A549 (cell line): ENCODE measurements at regions not wholly inside any gene's neighbourhood (a gene's known extent, or its start where the extent isn't known, plus 50 kb on each side); places are given as distances from the start of the nearest gene placed in this dataset.

Experiments
- ATAC-seq, 2 experiments: fragments of 200-7000 bp in 1 of 2; fragments of >200 bp in 1 of 2; cut with Nextera tagmentation in 1 of 2; cut with Tn5 transposase in 1 of 2; 3 replicates each; pipeline versions ENCODE4 v1.8.0 to v1.9.1; 2018 to 2020; ENCODE audit warnings: mild to moderate bottlenecking in 1 of 2, moderate library complexity in 1 of 2
- CTCF ChIA-PET: fragments of 300-600 bp; sonication (Branson Sonifier 250); formaldehyde crosslinking; extraction: SDS; loops from one replicate; lab custom pipeline; 2021; ENCODE audit warnings: antibody characterized with exemption, inconsistent platforms; lab: Yijun Ruan, JAX
- POLR2A ChIA-PET: fragments of 350-600 bp; formaldehyde crosslinking; extraction: SDS; loops from one replicate; lab custom pipeline; 2021; ENCODE audit warnings: antibody characterized with exemption, inconsistent platforms; lab: Yijun Ruan, JAX
- DNase-seq, 2 experiments: peaks; one replicate each; pipeline versions ENCODE4 v3.0.0 to v3.0.0-alpha.2; 2011 to 2016; ENCODE audit warnings: low read depth in 1 of 2, low spot score in 1 of 2
- FAIRE-seq: peaks from 2 replicates; lab custom pipeline; 2011; peaks lifted over from hg19 to GRCh38; lab: Jason Lieb, UNC
- H3K27ac ChIP-seq, 2 experiments: fragments of >200 bp; sonication (Bioruptor Twin); formaldehyde crosslinking; 3 replicates each; pipeline ENCODE4 v1.5.1; 2016 to 2017
- H3K4me1 ChIP-seq: fragments of >200 bp; sonication (Bioruptor Twin); formaldehyde crosslinking; 3 replicates; pipeline ENCODE4 v1.6.1; 2016
- H3K4me2 ChIP-seq: fragments of >200 bp; sonication (Bioruptor Twin); formaldehyde crosslinking; 3 replicates; pipeline ENCODE4 v1.6.1; 2016
- H3K4me3 ChIP-seq: fragments of >200 bp; sonication (Bioruptor Twin); formaldehyde crosslinking; 3 replicates; pipeline ENCODE4 v1.5.1; 2016
- H3K9me3 ChIP-seq: fragments of >200 bp; sonication (Bioruptor Twin); formaldehyde crosslinking; 3 replicates; pipeline ENCODE4 v1.6.1; 2016
- ATOH8 ChIP-seq: fragments of 250-450 bp; sonication (Bioruptor Pico); IDR thresholded peaks from 2 replicates; pipeline ENCODE4 v1.5.0; 2020; ENCODE audit warnings: low read depth, mild to moderate bottlenecking, moderate library complexity
- BHLHE40 ChIP-seq: IDR thresholded peaks from 2 replicates; pipeline ENCODE4 v1.6.1; 2012; ENCODE audit warnings: low read depth, low read length, inconsistent platforms
- CBX2 ChIP-seq: fragments of 200-600 bp; sonication (generic); IDR thresholded peaks from 2 replicates; pipeline ENCODE4 v1.6.1; 2016; ENCODE audit warnings: low read depth, mild to moderate bottlenecking, borderline replicate concordance
- CHD4 ChIP-seq: fragments of 200-600 bp; sonication (generic); IDR thresholded peaks from 2 replicates; pipeline ENCODE4 v1.6.1; 2016; ENCODE audit warnings: antibody characterized with exemption, mild to moderate bottlenecking, borderline replicate concordance
- CTCF ChIP-seq: fragments of >200 bp; sonication (Bioruptor Twin); formaldehyde crosslinking; IDR thresholded peaks from 3 replicates; pipeline ENCODE4 v1.5.1; 2016
- FOSB ChIP-seq: fragments of 250-450 bp; sonication (Bioruptor Pico); IDR thresholded peaks from 2 replicates; pipeline ENCODE4 v1.5.0; 2020; ENCODE audit warnings: mild to moderate bottlenecking, moderate library complexity
- FOSL2 ChIP-seq, 2 experiments: fragments of 450-650 bp in 1 of 2; fragments of >200 bp in 1 of 2; sonication (Bioruptor Twin) in 1 of 2; formaldehyde crosslinking; IDR thresholded peaks; 2 replicates each; pipeline versions ENCODE4 v1.5.0 to v1.6.1; 2016 to 2020; ENCODE audit warnings: mild to moderate bottlenecking in 1 of 2, moderate library complexity in 1 of 2
- FOXS1 ChIP-seq: fragments of 250-450 bp; sonication (Bioruptor Pico); IDR thresholded peaks from 2 replicates; pipeline ENCODE4 v1.5.0; 2020; ENCODE audit warnings: mild to moderate bottlenecking, moderate library complexity
- GATA3 ChIP-seq: IDR thresholded peaks from 2 replicates; pipeline ENCODE4 v1.6.1; 2012; ENCODE audit warnings: borderline replicate concordance
- HEYL ChIP-seq: fragments of 250-450 bp; sonication (Bioruptor Pico); IDR thresholded peaks from 2 replicates; pipeline ENCODE4 v1.8.0; 2021; ENCODE audit warnings: mild to moderate bottlenecking, moderate library complexity
- HOXA7 ChIP-seq: fragments of 250-450 bp; sonication (Bioruptor Pico); IDR thresholded peaks from 2 replicates; pipeline ENCODE4 v1.5.0; 2020; ENCODE audit warnings: mild to moderate bottlenecking, moderate library complexity
- HOXB13 ChIP-seq: fragments of 250-450 bp; sonication (Bioruptor Pico); IDR thresholded peaks from 2 replicates; pipeline ENCODE4 v1.5.0; 2020; ENCODE audit warnings: low read depth, mild to moderate bottlenecking, moderate library complexity
- JUN ChIP-seq, 2 experiments: fragments of >200 bp; sonication (Bioruptor Twin); formaldehyde crosslinking; IDR thresholded peaks; 2 replicates in 1 of 2; 3 replicates in 1 of 2; pipeline ENCODE4 v1.6.1; 2016 to 2017
- MAFK ChIP-seq: fragments of 450-650 bp; IDR thresholded peaks from 2 replicates; pipeline ENCODE4 v1.6.1; 2014; ENCODE audit not compliant: partially characterized antibody
- POLR2A ChIP-seq: IDR thresholded peaks from 2 replicates; pipeline ENCODE4 v1.6.1; 2012; ENCODE audit warnings: mild to moderate bottlenecking, low read length
- POLR2AphosphoS2 ChIP-seq: conservative IDR thresholded peaks from 2 replicates; pipeline ENCODE4 v1.6.1; 2012; ENCODE audit warnings: low read length, improper control_type of control experiment, inconsistent platforms
- RARB ChIP-seq: fragments of 250-450 bp; sonication (Bioruptor Pico); IDR thresholded peaks from 2 replicates; pipeline ENCODE4 v1.8.0; 2021; ENCODE audit warnings: mild to moderate bottlenecking, moderate library complexity
- RCOR1 ChIP-seq: fragments of 150-350 bp; IDR thresholded peaks from 2 replicates; pipeline ENCODE4 v1.6.1; 2014; ENCODE audit warnings: antibody characterized with exemption, low read length, low read depth
- RNF2 ChIP-seq: fragments of 200-600 bp; sonication (generic); IDR thresholded peaks from 2 replicates; pipeline ENCODE4 v1.6.1; 2016; ENCODE audit warnings: low read depth, mild to moderate bottlenecking, antibody characterized with exemption, moderate library complexity, borderline replicate concordance
- USF2 ChIP-seq: fragments of 450-650 bp; IDR thresholded peaks from 2 replicates; pipeline ENCODE4 v1.6.1; 2014; ENCODE audit warnings: antibody characterized with exemption
- ZC3H11A ChIP-seq: fragments of 450-650 bp; IDR thresholded peaks from 2 replicates; pipeline ENCODE4 v1.6.1; 2014; ENCODE audit warnings: antibody characterized with exemption, mild to moderate bottlenecking
- ZFP36 ChIP-seq: fragments of 450-650 bp; IDR thresholded peaks from 2 replicates; pipeline ENCODE4 v1.6.1; 2014; ENCODE audit warnings: borderline replicate concordance; ENCODE audit not compliant: partially characterized antibody
- WGBS: methylation state at CpG from one replicate; pipeline ENCODE4 v1.1.6; 2017; ENCODE audit errors: missing lambda C conversion rate; 5-methylcytosine and 5-hydroxymethylcytosine counted together

GRCh38 chr16:62829607-62830006 is 793.4 kb upstream of the CDH8 start (continued):
- TF ChIP-seq CTCF, result no peak

GRCh38 chr16:62829084-62829483 is 792.8 kb upstream of the CDH8 start:
- H3K4me2 ChIP-seq, result no peak overlapping the region
- ChIA-PET POLR2A (no interaction called here), CTCF (no interaction called here)
- no peak overlapping the region for H3K4me3 ChIP-seq
- TF ChIP-seq GATA3, result no peak
- no peak for TF ChIP-seq RCOR1
- no peak for TF ChIP-seq JUN (IDR thresholded peaks at IDR 0.05)
- no peak for TF ChIP-seq CTCF
- no peak for TF ChIP-seq POLR2A
- TF ChIP-seq POLR2AphosphoS2, result no peak
- TF ChIP-seq FOSL2 (IDR thresholded peaks at IDR 0.05), result no peak
- TF ChIP-seq FOSL2 (CRISPR knock-in tag; IDR thresholded peaks at IDR 0.05), result no peak
- TF ChIP-seq ZFP36, result no peak
- no peak for TF ChIP-seq BHLHE40
- TF ChIP-seq USF2, result no peak
- TF ChIP-seq HEYL (CRISPR knock-in tag), result no peak
- no peak for TF ChIP-seq CHD4
- no peak for TF ChIP-seq RARB (CRISPR knock-in tag)
- TF ChIP-seq ATOH8 (CRISPR knock-in tag), result no peak
- no peak for TF ChIP-seq FOSB (CRISPR knock-in tag)
- no peak for TF ChIP-seq CBX2
- TF ChIP-seq FOXS1 (CRISPR knock-in tag), result no peak
- TF ChIP-seq ZC3H11A, result no peak
- no peak for TF ChIP-seq RNF2
- no peak for TF ChIP-seq HOXB13 (CRISPR knock-in tag)
- H3K9me3 ChIP-seq, result no peaks in the 10 kb centered on the region
- no peak overlapping the region for H3K27ac ChIP-seq
- 3% methylated on average over 1 of the region's 1 CpG for WGBS
- ATAC-seq (no peak), FAIRE-seq (no peak), DNase-seq (no peak)
- H3K4me1 ChIP-seq, result no peaks in the 10 kb centered on the region

GRCh38 chr16:62821824-62822223 is 785.6 kb upstream of the CDH8 start:
- Histone ChIP-seq H3K4me3 (no peak overlapping the region), H3K27ac (no peak overlapping the region), H3K4me2 (no peak overlapping the region), H3K4me1 (no peaks in the 10 kb centered on the region)
- ATAC-seq, result no peak
- no peak for TF ChIP-seq HOXA7
- TF ChIP-seq MAFK, result peak; percentile 42
- TF ChIP-seq, all 56 proteins: peak for 1
- ChIA-PET POLR2A (no interaction called here), CTCF (interaction anchor here (0.6 to 1.0 kb wide), 2 partner anchors 13 to 24 kb away, joined by 3 read pairs; no protein-coding TSS in a partner anchor)
- no peak for DNase-seq
- WGBS, result 40% methylated on average over 2 of the region's 2 CpGs
- no peaks in the 10 kb centered on the region for H3K9me3 ChIP-seq
- FAIRE-seq, result no peak
